Ascending aorta (tissue), 2 donors: ENCODE measurements at regions not wholly inside any gene's neighbourhood (a gene's known extent, or its start where the extent isn't known, plus 50 kb on each side); places are given as distances from the start of the nearest gene placed in this dataset.

Experiments
- DNase-seq, 2 donors: peaks; one replicate each; pipeline ENCODE4 v3.0.0-alpha.2; 2019; ENCODE audit warnings: low spot score in 2 of 2
- H3K27ac ChIP-seq, 2 donors: fragments of 200-600 bp; sonication (generic); one replicate each; pipeline ENCODE4 v1.5.1; 2016 to 2017; ENCODE audit warnings: mild to moderate bottlenecking in 1 of 2
- H3K27me3 ChIP-seq: fragments of 200-600 bp; sonication (generic); one replicate; pipeline ENCODE4 v1.5.1; 2017
- H3K36me3 ChIP-seq, 2 donors: fragments of 200-600 bp; sonication (generic); one replicate each; pipeline ENCODE4 v1.5.1; 2016
- H3K4me1 ChIP-seq, 2 donors: fragments of 200-600 bp; sonication (generic); one replicate each; pipeline ENCODE4 v1.5.1; 2016 to 2017; ENCODE audit warnings: mild to moderate bottlenecking in 1 of 2
- H3K4me3 ChIP-seq, 2 donors: fragments of 200-600 bp; sonication (generic); one replicate each; pipeline ENCODE4 v1.5.1; 2016 to 2017; ENCODE audit warnings: mild to moderate bottlenecking in 1 of 2
- H3K9me3 ChIP-seq, 2 donors: fragments of 200-600 bp; sonication (generic); one replicate each; pipeline ENCODE4 v1.5.1; 2016
- intact Hi-C: fragments of 100-400 bp; cut with DNase I; formaldehyde crosslinking; loops from one replicate; pipeline ENCODE4 v1.15.1; 2023
- TF ChIP-seq, protein P1 (sequence below), 3 experiments: fragments of 200-600 bp in 2 of 3; fragments of 450-650 bp in 1 of 3; sonication (generic) in 2 of 3; IDR thresholded peaks; one replicate each; pipeline ENCODE4 v1.5.1; 2016 to 2019; ENCODE audit warnings: antibody characterized with exemption in 3 of 3, mild to moderate bottlenecking in 1 of 3, moderate library complexity in 1 of 3

DNA sequence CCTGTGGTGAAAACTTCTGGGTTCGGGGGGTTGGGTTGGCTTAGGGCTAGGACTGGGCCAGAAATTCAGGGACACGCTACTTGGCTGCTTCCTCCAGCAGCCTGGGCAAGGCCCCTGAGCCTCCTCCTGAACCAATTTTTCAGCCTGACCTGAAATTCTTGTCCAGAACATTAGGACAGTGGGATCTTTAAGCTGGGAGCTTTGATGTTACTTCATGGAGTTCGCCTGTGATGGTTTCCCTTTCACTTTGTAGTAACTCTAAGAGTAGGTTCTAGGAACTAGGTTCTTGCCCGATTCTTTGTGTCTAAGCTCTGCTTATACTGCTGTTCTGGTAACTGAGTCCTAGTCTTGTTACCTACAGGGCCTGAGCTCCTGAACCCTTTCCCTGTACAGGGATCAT is 75.3 kb downstream of the S1PR1 start:
- no peak for DNase-seq
- H3K4me3 ChIP-seq: no peak overlapping the region
- intact Hi-C loops: no loop called here
- H3K27ac ChIP-seq: no peak overlapping the region
- TF ChIP-seq, protein P1, sequence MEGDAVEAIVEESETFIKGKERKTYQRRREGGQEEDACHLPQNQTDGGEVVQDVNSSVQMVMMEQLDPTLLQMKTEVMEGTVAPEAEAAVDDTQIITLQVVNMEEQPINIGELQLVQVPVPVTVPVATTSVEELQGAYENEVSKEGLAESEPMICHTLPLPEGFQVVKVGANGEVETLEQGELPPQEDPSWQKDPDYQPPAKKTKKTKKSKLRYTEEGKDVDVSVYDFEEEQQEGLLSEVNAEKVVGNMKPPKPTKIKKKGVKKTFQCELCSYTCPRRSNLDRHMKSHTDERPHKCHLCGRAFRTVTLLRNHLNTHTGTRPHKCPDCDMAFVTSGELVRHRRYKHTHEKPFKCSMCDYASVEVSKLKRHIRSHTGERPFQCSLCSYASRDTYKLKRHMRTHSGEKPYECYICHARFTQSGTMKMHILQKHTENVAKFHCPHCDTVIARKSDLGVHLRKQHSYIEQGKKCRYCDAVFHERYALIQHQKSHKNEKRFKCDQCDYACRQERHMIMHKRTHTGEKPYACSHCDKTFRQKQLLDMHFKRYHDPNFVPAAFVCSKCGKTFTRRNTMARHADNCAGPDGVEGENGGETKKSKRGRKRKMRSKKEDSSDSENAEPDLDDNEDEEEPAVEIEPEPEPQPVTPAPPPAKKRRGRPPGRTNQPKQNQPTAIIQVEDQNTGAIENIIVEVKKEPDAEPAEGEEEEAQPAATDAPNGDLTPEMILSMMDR (IDR thresholded peaks at IDR 0.05): no peak
- H3K9me3 ChIP-seq: no peaks in the 10 kb centered on the region
- H3K27me3 ChIP-seq: no peaks in the 10 kb centered on the region
- H3K36me3 ChIP-seq: no peaks in the 10 kb centered on the region
- no peaks in the 10 kb centered on the region for H3K4me1 ChIP-seq

DNA sequence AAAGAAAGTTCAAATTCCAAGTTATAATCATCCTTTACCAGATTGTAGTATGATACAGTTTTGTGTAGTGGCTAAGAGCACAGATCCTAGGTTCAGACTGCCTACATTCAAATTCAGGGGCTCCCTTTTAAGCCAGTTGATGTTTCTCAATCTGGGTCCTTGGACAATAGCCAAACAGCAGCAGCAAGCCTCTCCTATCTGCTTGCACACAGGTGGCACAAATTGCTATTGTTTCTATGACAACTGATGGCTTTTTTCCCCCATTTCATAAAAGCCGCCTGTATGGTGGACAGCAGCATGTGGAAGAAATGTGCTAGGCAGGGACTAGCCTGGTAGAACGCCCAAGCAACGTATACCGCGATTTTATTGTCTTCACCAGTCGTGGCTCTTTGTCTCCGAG is 76.5 kb downstream of the S1PR1 start:
- TF ChIP-seq, protein P1 (IDR thresholded peaks at IDR 0.05): no peak
- no peak overlapping the region for H3K27ac ChIP-seq
- no peak overlapping the region for H3K4me3 ChIP-seq
- no peak for DNase-seq
- H3K27me3 ChIP-seq: no peaks in the 10 kb centered on the region
- no peaks in the 10 kb centered on the region for H3K9me3 ChIP-seq
- H3K36me3 ChIP-seq: no peaks in the 10 kb centered on the region
- intact Hi-C loops: no loop called here
- H3K4me1 ChIP-seq: no peaks in the 10 kb centered on the region

DNA sequence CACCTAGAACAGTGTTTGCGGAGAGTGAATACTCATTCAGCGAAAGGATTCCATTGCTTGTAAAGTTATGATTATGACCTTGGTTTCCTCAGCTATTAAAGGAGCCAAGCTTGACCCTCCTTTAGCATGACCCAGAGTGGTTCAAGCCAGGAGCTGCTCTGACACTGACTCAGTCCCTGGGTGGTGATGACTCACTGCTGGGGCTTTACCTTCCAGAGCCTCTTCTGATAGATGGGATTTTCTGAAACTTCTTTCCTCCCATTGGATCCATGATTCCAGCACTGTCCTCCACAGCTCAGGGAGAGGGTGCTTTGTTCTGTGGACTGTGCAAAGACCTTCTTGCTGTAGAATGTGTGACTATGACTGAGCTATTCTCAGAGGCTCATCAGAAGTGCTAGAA is 77.4 kb downstream of the S1PR1 start:
- intact Hi-C loops: no loop called here
- Histone ChIP-seq H3K27ac (no peak overlapping the region), H3K27me3 (no peaks in the 10 kb centered on the region), H3K4me3 (no peak overlapping the region), H3K36me3 (no peaks in the 10 kb centered on the region), H3K4me1 (no peaks in the 10 kb centered on the region), H3K9me3 (no peaks in the 10 kb centered on the region)
- TF ChIP-seq, protein P1 (IDR thresholded peaks at IDR 0.05): no peak
- DNase-seq: no peak

DNA sequence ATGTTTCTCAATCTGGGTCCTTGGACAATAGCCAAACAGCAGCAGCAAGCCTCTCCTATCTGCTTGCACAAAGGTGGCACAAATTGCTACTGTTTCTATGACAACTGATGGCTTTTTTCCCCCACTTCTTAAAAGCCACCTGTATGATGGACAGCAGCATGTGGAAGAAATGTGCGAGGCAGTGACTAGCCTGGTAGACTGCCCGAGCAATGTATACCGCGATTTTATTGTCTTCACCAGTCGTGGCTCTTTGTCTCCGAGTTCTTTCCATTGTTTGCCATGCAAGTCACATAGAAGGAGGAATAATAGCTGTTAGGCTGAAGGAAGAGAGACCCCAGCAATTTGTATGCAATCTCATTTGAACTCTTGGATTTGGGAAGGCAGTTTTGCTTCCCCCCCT is 79.4 kb downstream of the S1PR1 start:
- no peaks in the 10 kb centered on the region for H3K9me3 ChIP-seq
- intact Hi-C loops: no loop called here

DNA sequence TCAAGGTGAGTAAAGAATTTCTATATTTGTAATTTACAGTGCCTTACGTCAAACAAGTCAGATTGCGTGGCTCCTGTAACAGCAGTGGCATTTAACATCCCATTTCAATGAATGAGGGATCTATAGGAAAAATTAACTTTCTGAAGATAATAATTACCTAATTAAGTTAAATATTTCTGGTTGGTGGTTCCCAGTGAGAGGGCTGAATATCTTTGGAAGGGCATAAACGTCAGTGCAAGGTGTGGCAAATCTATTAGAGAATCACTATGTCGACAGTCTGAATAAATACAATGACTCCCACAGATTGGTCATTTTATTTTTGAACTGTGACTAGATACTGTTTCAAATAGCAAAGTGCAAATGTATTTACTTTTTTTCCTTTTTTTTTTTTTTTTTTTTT is 80.0 kb downstream of the S1PR1 start:
- H3K36me3 ChIP-seq: no peaks in the 10 kb centered on the region
- no peak overlapping the region for H3K27ac ChIP-seq
- no peak overlapping the region for H3K4me3 ChIP-seq
- H3K9me3 ChIP-seq: no peaks in the 10 kb centered on the region
- intact Hi-C loops: no loop called here
- TF ChIP-seq, protein P1 (IDR thresholded peaks at IDR 0.05): no peak
- no peaks in the 10 kb centered on the region for H3K27me3 ChIP-seq
- no peak for DNase-seq
- no peaks in the 10 kb centered on the region for H3K4me1 ChIP-seq

More for the DNA sequence above, 79.4 kb downstream of the S1PR1 start:
- no peaks in the 10 kb centered on the region for H3K36me3 ChIP-seq
- no peaks in the 10 kb centered on the region for H3K4me1 ChIP-seq
- no peak for DNase-seq
- TF ChIP-seq, protein P1 (IDR thresholded peaks at IDR 0.05): no peak
- H3K4me3 ChIP-seq: no peak overlapping the region
- H3K27ac ChIP-seq: no peak overlapping the region
- H3K27me3 ChIP-seq: no peaks in the 10 kb centered on the region

DNA sequence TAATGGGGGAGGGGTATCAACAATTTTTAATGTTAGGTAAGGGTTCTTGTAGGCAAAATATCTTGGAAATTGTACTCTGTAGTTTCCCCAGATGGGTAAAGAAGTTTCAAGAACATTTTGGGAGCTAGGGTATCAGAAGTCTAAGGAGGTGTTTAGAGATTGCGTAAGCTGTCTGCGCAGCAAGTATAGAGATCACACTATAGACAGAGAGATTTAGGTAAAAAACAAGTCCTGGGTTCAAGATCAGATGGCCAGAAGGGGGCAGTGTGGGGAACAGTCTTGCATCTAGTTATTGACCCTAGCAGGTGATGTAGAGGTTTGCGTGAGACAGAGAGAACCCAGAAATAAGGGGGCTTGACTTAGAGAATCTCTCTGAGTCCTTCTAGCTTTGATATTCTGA is 80.8 kb downstream of the S1PR1 start:
- H3K36me3 ChIP-seq: no peaks in the 10 kb centered on the region
- no peak for DNase-seq
- intact Hi-C loops: no loop called here

More for the DNA sequence above, 80.8 kb downstream of the S1PR1 start:
- TF ChIP-seq, protein P1 (IDR thresholded peaks at IDR 0.05): no peak
- H3K4me3 ChIP-seq: no peak overlapping the region
- no peaks in the 10 kb centered on the region for H3K9me3 ChIP-seq
- no peaks in the 10 kb centered on the region for H3K27me3 ChIP-seq
- no peak overlapping the region for H3K27ac ChIP-seq
- H3K4me1 ChIP-seq: no peaks in the 10 kb centered on the region
